HG03442 (cell line): ENCODE measurements at regions not wholly inside any gene's neighbourhood (a gene's known extent, or its start where the extent isn't known, plus 50 kb on each side); places are given as distances from the start of the nearest gene placed in this dataset.

Source experiments
- ATAC-seq: cut with Tn5 transposase; IDR thresholded peaks from one replicate; pipeline ENCODE4 v1.9.1; 2021; ENCODE audit warnings: mild to moderate bottlenecking, moderate library complexity; ENCODE audit not compliant: unreplicated experiment

DNA sequence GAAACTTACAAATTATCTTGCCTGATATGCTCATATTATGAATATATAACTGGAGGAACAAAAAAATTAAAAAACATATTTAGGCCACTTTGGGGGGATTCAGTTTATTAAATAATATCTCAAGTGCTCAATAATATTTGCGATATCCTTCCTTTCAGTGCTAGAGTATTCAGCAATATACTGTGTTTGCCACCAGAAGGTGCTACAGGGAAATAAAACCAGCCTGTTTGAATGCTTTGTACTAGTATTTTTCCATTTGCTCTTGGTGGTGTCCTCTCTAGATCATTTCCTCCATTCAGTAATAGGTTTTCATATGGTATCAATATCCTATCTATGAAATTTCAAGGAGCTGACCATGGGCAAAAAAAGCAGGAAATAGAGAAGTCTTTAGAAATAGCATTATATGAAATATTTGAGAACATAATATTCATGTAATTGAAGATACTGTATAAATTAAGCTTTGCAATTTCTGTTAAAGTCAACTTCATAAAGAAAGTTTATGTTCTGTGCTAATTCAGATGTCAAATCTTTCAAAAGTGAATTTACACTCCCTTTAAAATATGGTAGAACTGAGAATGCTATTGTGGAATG, 106.2 kb upstream of the NAV3 start:
- peak; percentile 82 for ATAC-seq

DNA sequence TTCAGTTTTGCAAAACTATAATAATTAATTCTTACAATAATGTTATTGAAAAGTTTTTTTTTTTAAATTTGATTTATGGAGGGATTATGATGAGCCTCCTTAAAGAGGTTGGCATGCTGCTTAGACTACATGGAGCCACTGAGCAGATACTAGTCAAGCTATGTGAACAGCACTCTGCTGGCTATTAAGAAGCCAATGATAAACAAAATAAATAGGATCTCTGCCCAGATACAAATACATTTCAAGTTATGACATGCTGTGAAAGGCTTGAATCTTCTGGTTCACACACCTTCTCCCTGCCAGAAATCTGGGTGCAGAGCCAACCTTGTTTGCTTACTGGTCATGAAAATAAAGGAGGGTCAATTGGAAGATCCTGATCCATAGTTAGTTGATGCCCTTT, 107.4 kb upstream of the NAV3 start:
- no peak for ATAC-seq

DNA sequence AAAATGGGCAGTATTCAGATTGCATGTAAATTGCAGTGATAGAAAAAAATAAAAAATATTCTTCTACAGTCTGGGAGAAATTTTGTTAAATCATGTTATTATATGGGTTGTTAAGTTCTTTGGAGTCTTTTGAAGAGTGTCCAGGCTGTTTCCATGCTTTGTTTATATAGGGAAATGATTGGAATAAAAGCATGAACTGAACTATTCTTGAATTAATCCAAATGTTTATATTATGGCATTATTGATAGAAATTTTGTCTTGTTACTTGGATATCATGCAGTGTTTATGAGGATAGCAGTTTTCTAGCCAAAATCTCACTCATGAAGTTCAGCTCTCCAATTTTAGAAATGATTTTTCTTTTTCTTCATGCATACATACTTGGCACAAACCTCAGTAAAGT, 108.2 kb upstream of the NAV3 start:
- ATAC-seq = no peak

GRCh38 chr12:77720258-77720657, 110.4 kb upstream of the NAV3 start:
- no peak for ATAC-seq

DNA sequence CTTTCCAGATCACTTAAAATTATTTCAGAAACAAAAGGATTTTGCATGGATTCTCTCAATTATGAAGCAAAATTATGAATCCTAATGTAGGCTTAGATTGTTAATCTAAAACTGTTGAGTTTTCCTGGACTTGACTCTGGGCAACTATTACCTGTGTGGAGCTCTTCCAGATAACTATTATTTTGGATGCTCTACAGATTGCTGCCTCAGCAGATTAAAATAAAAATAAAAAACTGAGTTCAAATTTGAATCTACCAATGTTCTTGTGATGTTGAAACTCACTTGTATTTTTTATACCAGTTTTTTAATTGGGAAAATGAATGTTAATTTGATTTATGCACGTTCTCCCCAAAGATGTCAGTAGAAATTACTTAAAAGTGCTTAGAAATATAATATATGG, 120.5 kb upstream of the NAV3 start:
- ATAC-seq = no peak

GRCh38 chr12:77697126-77697525, 133.6 kb upstream of the NAV3 start:
- ATAC-seq = no peak

GRCh38 chr12:77696183-77696582, 134.5 kb upstream of the NAV3 start:
- ATAC-seq = no peak

- no peak for ATAC-seq
Measured at GRCh38 chr12:77689510-77690086, 141.1 kb upstream of the NAV3 start.

- ATAC-seq = no peak
Measured at GRCh38 chr12:77687321-77687720, 143.4 kb upstream of the NAV3 start.

GRCh38 chr12:77686760-77687159, 143.9 kb upstream of the NAV3 start:
- ATAC-seq = no peak

GRCh38 chr12:77685901-77686300, 144.8 kb upstream of the NAV3 start:
- no peak for ATAC-seq

GRCh38 chr12:77685112-77685511, 145.6 kb upstream of the NAV3 start:
- peak; percentile 79 for ATAC-seq

DNA sequence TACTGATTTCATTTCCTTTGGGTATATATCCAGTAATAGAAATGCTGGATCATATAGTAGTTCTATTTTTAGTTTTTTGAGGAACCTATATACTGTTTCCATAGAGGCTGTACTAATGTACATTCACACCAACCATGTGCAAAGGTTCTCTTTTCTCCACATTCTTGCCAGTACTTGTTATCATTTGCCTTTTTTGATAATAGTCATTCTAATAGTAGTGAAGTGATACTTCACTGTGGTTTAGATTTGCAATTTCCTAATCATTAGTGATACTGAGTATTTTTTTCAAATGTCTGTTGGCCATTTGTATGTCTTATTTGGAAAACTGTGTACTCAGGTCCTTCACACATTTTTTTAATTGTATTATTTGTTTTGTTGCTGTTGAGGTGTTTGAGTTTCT, 148.2 kb upstream of the NAV3 start:
- no peak for ATAC-seq

- ATAC-seq = no peak
Measured at GRCh38 chr12:77681726-77682125, 149.0 kb upstream of the NAV3 start.

DNA sequence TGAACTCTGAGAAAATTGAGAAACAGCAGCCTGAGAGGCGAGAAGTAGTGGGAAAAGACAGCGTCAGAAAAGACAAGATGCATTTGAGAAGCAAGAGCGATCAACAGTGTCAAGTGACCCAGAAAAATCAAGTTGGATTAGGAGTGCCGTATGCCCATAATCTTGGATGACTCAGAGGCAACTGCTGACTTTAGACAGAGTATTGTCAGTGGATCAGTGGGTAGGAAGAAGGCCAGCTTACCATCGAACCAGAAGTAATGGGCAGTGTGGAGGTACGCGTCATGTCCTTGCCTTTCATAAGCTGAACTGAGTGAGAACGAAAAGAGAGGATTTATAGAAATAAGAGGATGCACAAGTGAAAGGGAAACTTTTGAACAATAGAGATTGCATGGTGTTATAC, 151.0 kb upstream of the NAV3 start:
- ATAC-seq = no peak

DNA sequence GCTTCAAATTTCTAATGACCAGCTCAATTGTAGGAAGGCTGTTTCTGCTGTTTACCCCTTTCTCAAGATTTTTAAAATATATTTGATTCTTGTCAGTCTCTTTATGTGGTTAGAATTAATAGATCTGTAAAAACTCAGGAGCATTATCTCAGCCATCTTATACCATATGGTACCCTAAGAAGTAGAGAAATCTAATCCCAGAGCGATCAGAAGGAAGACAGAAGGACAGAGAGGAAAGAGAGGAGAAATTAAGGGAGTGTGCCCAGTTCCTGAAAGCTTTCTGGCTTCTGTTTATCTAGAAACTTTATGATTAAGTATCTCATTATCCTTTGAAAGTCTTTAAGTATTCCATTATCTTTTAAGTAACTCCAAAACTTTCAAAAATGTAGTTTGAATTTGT, 152.1 kb upstream of the NAV3 start:
- no peak for ATAC-seq

- ATAC-seq = no peak
Measured at GRCh38 chr12:77667101-77667500, 163.6 kb upstream of the NAV3 start.

- ATAC-seq = no peak
Measured at GRCh38 chr12:77648716-77649115, 182.0 kb upstream of the NAV3 start.

DNA sequence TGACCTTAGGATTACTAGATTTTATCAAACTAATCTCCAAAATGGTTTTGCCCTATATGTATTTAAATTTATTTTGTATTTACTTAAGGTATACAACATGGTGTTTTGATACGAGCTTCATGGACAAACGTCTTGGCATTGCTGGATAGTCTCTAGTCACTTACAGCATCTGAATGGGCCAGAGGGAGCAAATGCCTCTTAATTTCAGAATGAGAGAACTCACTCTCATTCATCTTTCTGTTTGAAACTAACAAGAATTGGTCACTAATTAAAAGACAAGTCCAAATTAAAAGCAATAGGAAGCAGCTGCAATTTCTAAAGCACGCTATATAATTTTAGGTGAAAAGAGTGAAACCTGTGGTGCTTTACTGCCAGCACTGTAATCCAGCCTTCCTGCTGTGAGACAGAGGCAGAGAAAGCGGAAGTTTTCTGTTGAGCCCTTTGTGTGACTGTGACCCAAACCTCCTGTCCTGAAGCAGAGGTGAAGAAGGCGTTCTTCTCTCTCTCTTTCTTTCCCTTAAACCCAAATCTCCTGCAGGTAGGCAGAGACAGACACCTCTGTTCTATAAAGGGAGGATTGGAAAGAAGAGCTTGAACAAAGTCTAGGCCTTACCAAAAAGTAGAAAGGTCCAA, 184.6 kb upstream of the NAV3 start:
- no peak for ATAC-seq

GRCh38 chr12:77644915-77645605, 185.6 kb upstream of the NAV3 start:
- no peak for ATAC-seq

DNA sequence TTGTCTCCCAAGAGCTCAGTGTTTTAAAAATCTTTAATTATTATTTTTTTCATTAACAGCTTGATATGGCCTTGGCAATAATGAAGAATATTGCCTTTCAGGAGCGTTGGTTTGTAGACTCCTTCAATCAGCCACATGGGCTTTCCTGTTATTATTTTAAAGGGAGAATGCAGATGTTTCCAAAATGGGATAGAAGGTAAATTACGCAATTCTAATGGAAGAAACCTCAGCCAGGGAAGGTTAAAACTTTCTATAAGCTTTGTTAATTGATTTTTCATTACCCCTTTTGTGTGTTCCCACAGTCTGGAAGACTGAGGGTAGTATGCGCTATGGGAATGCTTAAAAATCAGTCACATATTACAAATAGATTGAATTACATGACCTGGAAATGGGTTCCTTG, 188.4 kb upstream of the NAV3 start:
- ATAC-seq = no peak

GRCh38 chr12:77640356-77640755, 190.3 kb upstream of the NAV3 start:
- ATAC-seq = no peak
